ENCODE measurements at regions not wholly inside any gene's neighbourhood (a gene's known extent, or its start where the extent isn't known, plus 50 kb on each side); places are given as distances from the start of the nearest gene placed in this dataset.

- TF ChIP-seq ATF2 (IDR thresholded peaks at IDR 0.05; ENCODE audit: low read length) = no peak
- TF ChIP-seq BCL11A (IDR thresholded peaks at IDR 0.05; ENCODE audit: low read depth in 2 of 2, low read length in 2 of 2) = no peak
- TF ChIP-seq SRF (IDR thresholded peaks at IDR 0.05; ENCODE audit: low read depth, low read length) = no peak
- no peak for TF ChIP-seq NRF1 (IDR thresholded peaks at IDR 0.05; ENCODE audit: low read depth, low read length)
These were observed 265.6 kb downstream of the TDRD3 start (continued) for GRCh38 chr13:60662595-60662994.
